Esophagus mucosa (tissue), 1 donor: ENCODE measurements at regions not wholly inside any gene's neighbourhood (a gene's known extent, or its start where the extent isn't known, plus 50 kb on each side); places are given as distances from the start of the nearest gene placed in this dataset.

Experiments used
- ATAC-seq: fragments of 200-7000 bp; cut with Tn5 transposase; one replicate; pipeline ENCODE4 v1.9.1; 2020
- donor health status: DM: yes; HTN: yes; CAD: no.

DNA sequence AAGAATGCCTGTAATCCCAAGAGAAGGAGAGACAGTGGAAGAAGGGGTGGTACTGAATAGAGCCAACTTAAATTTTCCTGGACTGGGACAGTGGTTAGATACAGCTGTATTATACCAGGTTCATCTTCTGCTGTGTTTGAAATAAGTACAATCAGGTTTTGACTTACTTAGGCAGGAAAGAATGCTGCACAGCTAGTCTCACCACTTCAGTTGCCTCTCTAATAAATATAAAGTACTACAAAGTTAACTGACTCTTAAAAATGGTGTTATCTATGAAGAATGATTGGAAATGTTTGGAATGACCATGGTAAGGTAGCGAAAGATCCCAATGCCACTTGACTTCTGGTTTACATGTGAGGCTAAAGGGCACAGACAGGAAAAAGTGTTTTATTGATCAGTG lies 652.1 kb downstream of the NOVA1 start:
- no peak for ATAC-seq

DNA sequence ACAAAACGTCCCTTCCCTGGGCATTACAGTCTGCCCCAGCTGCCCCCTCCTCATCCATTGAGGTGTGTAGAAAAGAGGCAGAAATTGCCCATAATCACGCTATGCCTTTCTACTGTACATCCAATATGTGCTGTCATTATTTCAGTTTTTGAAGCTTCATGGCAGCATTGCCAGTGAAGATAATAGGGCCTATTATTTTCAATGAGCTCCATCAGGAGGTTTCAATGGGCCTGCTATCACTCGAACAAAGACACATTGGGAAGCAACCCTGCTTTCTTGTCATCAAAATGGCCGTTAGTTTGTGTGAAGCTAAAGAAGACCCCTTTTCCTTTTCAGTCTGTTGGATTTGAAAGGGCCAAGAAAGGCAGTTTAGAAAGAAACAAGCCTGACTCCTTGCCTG lies 653.8 kb downstream of the NOVA1 start:
- no peak for ATAC-seq

DNA sequence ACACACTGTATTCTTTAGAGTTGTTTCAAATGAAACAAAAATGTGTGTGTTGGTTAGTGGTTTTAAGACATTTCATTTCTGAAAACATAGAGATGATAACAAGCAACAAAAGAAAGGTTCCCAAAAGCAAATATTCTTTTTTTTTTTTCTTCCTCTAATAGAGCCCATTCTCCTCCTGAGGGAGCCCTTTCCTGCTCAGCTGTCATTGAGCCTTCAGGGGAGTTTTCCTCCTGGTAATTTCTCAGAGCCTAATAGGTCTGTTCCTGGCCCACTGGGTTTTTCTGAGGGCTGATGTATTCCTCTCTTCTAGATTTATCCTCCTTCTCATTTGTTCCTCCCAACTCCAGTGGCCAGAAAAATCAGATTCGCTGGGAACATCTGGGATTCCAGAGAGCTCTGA lies 654.5 kb downstream of the NOVA1 start:
- no peak for ATAC-seq

DNA sequence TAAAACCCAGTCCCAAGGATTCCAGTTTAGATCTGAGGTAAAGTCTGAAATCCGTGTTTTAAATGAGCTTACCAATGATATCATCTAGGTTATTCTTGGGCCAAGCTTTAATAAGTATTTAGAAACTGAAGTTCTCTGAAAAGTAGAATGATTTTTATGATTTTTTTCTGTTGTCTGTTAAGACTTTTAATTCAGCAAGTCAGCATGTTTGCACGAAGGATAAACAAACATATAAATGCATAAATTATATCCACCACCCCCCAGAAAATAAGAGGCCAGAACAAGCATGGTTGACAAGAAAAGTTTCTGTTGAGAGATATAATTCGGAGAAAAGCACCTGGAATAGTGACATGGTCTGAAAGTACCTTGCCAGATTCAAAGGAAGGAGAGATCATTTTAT lies 655.7 kb downstream of the NOVA1 start:
- ATAC-seq = no peak

DNA sequence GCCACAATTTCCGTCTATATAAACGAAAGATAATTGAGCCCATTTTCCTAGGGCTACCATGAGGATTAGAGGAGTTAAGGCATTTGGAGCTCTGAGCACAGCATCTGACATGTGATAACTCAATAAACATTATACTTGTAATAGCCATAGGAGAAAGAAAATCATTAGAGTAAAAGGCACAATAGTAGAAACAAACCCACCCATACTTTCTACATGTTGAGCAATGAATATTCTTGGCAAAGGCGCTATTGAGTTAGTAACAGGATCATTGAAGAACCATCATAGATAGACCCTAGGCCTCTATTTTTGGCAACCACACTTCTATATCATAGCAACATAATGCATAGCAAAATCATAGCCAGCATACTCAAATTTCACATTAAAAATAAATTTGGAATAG lies 664.1 kb downstream of the NOVA1 start:
- ATAC-seq = no peak

DNA sequence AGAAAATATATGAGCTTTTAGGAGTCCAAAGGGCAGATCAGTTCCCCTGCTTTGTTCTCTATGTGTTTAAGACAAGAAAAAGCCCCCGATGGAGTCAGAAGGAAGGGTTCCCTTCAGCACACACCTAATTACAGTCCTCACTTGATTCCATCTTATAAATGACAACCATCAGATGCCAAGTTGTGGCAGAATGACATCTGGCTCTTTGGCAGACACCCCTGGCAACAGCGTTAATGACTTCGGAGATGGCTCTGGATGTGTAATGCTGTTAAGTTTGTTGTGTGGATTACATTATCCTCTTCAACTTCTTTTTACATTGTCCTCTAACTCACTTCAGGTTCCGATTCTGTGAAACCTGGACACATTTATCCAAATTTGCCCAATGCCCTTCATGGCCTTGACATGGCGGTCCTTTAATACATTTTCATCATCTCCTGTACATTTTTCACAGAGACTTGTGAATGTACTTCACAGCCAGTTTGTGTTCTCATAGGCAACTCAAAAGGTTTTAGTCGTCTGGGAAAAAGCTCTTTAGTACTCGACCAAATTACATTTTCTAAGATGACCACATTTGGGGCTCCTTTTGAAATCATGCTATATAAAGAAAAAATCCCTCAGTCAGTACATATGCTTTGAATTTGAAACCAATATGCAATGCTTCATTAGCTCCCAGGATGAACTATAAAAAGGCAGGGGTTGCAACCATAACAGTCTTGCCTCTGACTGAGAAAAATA lies 667.8 kb downstream of the NOVA1 start:
- no peak for ATAC-seq

DNA sequence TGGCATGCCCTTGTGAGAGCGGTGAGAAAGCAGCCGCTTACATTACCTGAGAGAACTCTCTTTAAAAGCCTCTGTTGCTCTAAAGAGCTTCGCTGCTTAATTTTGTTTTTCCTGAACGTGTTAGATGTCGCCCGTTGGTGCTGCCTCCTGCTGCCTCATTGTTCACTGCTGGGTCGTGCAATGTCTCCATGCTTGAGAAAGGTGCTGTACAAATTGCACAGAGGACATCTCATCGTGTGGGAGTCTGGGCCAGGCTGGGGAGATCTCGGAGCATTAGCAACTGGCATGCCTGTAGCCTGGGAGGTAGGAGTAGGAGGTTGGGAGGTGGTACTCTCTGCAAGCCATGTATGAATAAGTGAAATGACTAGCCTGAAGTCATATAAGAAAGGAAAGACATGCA lies 686.0 kb downstream of the NOVA1 start:
- ATAC-seq = no peak

DNA sequence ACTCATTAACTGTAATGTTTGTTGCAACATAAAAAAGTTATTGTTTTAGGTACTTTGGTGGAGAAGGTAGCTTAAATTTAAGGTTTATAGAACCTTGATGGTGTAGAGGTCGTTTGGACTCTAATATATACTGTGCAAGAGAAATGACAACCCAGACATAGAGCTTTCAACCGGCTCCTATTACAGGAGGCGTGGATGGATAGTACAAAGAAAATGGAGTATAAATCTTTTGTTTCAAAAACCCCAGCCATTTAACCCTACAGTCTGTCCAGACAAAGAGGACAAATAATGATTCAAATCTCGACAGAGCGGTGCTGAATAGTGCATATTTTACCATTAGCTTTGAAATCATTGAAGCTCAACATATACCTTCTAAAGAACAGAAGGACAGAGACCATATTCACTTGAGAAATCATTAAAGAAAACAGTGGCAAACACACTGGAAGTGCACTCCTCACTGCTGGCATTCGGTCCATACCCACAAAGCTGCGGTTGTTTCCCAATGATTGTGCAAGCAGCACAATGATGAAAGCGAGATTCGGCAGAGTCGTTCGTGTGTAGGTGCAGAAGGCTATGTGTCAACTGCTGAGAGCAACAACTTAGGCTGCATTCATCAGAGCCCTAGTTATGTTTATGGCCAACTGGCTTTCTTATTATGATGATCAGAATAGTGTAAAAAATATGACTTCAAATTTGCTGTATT lies 688.6 kb downstream of the NOVA1 start:
- no peak for ATAC-seq

DNA sequence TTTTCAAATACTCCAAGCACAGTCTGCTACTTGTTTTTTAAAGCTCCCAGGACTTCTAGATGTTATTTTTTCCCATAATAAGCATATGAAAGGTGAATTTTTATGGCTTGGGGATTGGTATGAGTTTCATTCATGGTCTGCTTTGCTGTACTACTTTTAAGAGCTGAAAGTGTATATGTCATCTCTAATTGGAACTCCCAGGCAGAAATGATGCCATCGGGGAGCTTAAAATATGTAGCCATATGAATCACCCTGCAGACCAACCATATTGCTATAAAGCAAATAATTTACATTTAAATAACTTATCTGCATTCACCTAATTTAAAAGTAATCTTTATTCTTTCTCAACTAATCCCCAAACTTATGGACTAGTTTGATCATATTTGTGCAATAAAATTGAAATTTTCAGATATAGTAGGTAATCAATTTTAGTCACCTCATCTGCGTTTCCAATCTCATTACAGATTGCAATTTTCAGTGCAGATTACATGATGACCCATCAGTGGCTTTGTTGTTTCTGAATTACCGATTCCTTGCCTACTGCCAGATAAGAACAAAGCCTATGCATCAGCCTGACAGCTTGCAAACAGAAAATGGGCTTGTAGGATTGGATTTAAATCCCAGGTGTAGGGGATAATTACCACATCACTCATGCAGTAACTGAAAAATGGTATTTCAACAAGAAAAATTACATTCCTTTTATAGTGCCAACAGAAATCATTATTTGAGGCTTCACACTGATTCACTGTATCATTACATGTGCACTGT lies 689.4 kb downstream of the NOVA1 start:
- no peak for ATAC-seq

DNA sequence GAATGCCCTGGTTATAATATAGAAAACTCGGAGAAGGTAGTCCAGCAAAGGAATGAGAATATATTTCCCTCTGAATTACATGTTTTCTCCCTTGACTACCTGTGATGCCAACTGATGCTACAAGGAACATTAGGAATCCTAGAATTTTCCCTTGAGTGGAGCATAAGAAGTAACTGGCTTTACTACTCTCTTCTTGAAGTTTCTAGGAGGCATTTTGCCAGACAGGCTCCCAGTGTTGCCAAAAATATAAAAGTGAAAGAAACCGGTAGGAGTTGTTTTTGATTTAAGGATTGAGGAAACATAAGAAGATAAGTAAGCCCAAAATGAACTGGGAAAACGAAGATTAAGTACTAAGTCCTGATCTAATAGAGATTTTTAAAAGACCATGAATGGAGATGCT lies 693.4 kb downstream of the NOVA1 start:
- no peak for ATAC-seq

DNA sequence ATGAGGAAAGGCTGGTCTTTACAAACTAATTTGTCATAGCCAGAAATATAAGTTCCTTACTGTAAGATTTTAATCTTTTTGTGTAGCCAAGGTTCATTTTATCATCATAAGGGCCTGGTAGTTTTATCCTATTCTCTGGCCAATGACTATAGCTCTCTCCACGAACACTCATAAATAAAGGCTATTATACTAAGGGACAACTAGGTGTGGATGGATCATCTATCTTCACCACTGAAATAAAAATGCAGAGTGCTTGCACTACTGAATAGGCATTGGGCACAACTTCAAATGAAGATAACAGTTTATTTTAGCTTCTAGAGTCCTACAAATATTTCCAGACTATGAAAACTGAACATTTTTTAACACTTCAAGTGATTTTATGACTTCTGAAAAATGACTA lies 698.6 kb downstream of the NOVA1 start:
- no peak for ATAC-seq

DNA sequence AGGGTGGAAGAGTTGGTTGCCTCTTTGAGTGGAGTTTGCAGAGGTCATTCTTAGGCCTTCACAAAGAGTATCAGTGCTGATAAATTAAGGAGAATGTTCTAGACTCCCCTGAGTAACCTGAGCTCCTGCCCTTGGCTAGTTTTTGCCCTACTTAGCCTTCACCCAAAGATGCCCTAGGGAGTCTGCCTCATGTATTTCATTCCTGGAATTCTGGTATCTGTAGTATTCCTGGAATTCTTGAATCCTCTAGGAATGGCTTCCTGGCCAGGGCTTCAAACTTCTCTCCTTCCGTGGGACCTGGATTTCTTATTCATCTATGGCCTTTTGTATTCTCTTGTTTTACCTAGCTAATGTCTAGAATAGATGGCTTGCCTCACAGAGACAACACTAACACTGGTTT lies 701.1 kb downstream of the NOVA1 start:
- ATAC-seq = no peak

DNA sequence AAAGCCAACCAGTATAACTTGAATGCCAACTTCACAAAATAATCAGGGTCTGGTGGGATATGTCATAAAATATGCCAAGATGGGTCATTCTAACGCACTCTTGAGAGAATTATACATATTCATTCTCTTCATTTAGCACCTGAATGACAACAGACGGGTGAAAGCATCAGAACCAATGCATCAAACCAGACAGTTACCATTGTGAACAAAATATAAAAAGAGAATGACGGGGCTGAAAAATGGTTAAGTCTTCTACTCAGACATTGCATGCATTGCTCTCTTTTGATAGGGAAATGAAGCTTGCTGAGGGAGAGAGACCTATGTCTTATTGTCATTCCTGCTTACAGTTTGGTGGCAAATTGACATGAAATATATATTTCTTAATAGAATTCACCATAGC lies 702.1 kb downstream of the NOVA1 start:
- ATAC-seq = no peak

DNA sequence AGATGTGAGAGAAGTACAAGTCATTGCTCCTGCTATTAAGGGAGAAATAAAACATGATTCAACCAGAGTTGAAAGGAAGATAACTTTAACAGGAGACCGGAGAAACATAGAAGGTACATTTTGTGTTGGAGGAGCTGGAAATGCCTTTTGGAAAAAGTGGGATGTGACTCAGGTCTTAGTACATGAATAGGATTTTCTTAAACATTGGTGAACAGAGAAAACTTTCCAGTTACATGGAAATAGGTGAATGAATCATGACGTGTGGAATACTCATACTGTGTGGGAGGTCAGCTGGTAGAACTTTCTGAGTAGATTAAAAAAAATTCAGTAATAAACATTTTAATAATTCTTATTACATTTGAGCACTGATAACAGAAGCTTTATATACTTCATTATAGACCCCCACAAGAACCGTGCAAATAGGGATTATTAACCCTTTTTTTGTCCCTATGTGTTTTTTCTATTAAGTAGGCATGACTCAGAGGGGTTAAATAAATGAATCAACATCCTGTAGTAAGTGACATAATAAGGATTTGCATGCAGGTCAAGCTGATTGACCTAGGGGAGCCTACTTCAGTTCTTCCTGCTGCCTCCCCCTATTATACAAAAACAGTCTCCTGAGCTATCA lies 710.5 kb downstream of the NOVA1 start:
- ATAC-seq = no peak

DNA sequence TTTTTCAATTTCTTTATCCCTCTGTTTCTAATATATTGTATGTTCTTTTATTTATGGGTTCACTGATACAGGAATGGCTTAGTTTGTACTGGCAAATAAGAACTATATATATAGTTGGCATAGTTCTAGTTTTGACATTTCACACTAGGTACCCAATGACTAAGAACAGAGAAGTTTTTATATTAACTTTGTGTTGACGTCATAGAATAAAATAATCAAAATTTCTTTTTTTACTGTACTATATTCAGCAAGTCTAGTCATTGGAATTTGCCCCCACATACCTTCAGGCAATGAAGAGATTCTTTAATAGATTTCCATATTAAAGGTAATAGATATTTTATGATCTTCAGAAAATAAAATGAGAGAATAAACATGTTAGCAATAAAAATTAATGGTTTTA lies 713.2 kb downstream of the NOVA1 start:
- ATAC-seq = no peak

DNA sequence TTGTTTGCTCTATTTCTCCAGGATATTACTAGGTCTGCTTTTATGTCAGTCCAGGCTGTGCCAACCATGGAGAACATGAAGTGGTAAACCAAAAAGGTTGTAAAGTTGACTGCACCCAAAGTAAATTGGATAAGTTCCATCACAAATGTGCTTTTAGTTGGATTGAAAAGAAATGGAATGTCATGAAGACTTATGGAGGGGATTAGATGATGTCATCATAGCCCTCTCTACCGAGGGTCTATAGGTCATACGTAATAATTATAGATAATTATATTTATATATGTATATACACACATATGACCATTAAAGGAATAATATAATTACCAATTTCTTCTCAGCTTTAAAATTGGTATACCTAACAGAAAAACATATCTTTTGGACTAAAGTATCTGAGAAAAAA lies 714.9 kb downstream of the NOVA1 start:
- no peak for ATAC-seq

DNA sequence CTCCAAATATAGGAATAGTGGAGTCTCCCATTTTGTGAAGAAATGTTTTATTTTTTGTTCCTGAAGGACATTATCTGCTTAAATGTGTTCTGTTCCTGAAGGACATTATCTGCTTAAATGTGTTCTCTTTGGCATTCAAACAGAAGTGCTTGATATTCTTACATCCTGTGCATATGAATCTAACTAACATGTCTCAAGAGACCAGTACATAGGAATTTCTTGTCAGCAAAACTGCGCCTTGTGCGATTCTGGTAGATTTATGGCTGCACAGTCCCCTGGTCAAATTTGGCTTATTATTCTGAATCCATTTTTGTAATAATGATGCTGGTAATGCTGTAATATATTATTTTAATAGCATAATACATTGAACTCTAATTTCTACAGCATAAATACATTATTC lies 722.4 kb downstream of the NOVA1 start:
- ATAC-seq = no peak

DNA sequence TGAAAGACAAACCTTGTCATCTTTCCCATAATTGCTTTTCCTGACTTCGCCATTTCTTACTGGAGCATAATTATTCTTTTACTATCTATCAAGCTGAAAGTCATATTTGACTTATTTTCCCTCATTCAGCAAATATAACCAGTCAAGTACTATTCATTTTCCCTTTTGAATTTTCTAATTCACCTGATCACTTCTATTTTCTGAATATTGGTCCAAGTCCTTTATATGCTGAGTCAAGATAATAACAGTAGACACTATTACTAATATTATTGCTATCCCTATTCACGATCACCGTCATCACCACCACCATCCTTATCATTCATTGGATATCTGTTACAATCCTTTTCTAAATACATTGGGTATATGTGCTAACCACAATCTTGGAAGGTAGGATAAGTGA lies 728.0 kb downstream of the NOVA1 start:
- ATAC-seq = no peak

DNA sequence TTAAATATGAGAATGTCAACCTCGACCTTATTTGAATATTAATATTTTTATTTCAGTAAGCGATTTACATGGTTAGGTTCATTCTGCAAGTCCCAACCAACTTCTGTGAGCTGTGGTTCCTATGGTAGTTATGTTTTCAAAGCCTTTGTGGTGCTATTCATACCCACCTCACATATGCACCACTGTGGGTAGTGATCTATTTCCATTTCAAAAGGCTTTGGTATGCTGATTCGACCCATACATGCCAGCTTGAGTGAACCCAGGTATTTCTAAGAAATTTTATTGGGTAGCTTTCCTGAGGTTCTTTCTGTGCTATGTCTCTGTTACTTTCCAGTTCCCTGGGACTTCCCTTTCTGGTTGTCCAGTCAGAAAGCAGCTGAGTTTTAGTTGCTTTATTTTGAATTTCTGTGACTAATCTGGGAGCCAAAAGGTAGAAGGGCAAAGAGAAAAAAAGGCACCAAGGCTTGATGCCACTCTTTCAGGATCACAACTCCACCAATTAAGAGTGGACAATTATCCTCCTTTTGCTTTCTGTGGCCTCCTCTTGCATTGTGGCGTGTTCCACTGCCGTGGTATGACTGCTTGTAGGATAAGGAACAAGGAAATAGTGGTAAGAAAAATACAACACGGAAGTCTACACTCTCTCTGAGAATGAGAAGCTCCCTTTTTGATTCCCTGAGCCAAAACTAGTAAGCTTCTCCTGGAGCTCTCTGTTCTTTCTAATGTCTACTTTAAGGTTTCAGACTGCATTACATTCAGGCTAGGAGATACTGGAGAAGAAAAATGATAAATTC lies 729.1 kb downstream of the NOVA1 start:
- no peak for ATAC-seq

DNA sequence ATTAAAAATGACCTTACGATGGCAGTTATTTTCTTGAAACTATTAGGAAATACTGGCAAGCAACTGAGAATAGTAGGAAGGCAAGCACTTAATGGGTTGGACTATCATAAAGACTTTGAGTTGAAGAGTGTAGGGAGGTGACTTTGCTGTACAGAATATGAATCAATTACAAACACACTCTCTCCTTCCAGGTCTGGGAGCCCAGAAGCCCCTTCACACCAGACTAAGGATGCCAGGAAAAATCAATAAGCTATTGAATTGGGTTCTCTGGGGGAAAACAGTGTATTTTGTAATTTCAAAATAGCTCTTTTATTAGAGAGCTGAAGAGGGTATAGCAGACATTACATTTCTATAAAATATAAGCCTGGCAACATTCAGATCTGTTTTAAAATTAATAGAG lies 736.4 kb downstream of the NOVA1 start:
- no peak for ATAC-seq

DNA sequence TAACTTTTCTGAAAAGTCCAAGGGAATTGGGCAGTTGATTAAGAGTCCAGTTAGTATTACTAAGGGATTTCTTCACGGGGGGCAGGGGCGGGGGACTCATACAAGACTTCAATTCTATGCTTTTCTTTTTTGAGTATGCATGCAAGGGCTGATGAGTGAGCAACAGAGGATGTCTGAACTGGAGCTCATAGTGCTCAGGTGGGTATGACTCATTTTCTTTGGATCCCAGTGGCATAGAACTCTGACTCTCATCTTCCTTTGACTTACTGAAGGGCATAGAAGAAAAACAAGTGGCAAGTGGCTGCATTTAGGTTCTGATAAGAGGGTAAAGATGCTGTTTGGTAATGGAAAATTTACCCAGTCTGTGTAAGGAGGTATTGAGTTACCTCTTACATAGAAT lies 749.2 kb downstream of the NOVA1 start:
- no peak for ATAC-seq

DNA sequence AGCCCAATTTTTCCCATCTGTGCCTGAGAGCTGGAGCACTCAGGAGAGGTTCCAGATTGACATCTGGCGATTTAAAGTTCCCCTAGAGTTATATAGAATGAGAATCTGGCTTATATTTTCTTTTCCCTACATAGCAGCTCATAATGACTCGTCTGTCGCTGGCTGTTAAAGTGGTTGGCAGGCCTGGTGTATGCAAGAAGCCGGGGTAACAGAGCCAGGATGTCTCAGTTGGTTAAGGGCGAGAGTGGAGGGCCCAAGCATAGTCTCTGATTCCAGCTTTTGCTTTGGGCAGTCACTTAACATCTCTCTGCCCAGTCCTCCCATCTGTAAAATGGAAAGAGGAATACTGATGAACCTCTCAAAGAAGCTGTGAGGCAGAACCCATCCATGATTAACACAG lies 751.6 kb downstream of the NOVA1 start:
- ATAC-seq = no peak
